Lung (tissue), 11 donors: ENCODE measurements at regions not wholly inside any gene's neighbourhood (a gene's known extent, or its start where the extent isn't known, plus 50 kb on each side); places are given as distances from the start of the nearest gene placed in this dataset.
A peak's percentile ranks its signal among the peaks of the same experiment; 100 is the strongest.
"Not testable (repeated sequence)": the region's sequence is repeated elsewhere in the genome, so short reads cannot be mapped to it uniquely, and the experiment has no call there.

Experiments
- ATAC-seq: fragments of 200-7000 bp; cut with Tn5 transposase; one replicate; pipeline ENCODE4 v1.9.1; 2020; ENCODE audit warnings: moderate number of reproducible peaks; ENCODE audit not compliant: insufficient read depth, low FRiP score
- DNase-seq, 3 donors: peaks; one replicate each; pipeline ENCODE4 v3.0.0-alpha.2; 2013 to 2017
- H3K27ac ChIP-seq, 2 donors: one replicate each; pipeline ENCODE4 v1.5.1; 2013; ENCODE audit warnings: mild to moderate bottlenecking in 2 of 2, moderate library complexity in 2 of 2, control low read depth in 1 of 2, inconsistent platforms in 1 of 2, low read depth in 1 of 2, low read length in 1 of 2
- H3K27me3 ChIP-seq, 3 donors: one replicate each; pipeline ENCODE4 v1.5.1; 2013; ENCODE audit warnings: low read length in 2 of 3; ENCODE audit not compliant: control insufficient read depth in 3 of 3, insufficient read depth in 3 of 3
- H3K36me3 ChIP-seq, 4 donors: one replicate each; pipeline ENCODE4 v1.5.1; 2013; ENCODE audit warnings: low read length in 4 of 4, mild to moderate bottlenecking in 1 of 4, moderate library complexity in 1 of 4; ENCODE audit not compliant: control insufficient read depth in 4 of 4, insufficient read depth in 4 of 4
- H3K4me1 ChIP-seq, 5 donors: one replicate each; pipeline ENCODE4 v1.5.1; 2013; ENCODE audit warnings: low read length in 5 of 5, mild to moderate bottlenecking in 2 of 5, moderate library complexity in 1 of 5; ENCODE audit not compliant: control insufficient read depth in 5 of 5, insufficient read depth in 5 of 5
- H3K4me3 ChIP-seq: one replicate; pipeline ENCODE4 v1.5.1; 2013; ENCODE audit warnings: mild to moderate bottlenecking, control low read depth, moderate library complexity
- H3K9ac ChIP-seq, 2 donors: one replicate each; pipeline ENCODE4 v1.5.1; 2013; ENCODE audit warnings: low read length in 2 of 2, control low read depth in 1 of 2; ENCODE audit not compliant: insufficient read depth in 1 of 2
- H3K9me3 ChIP-seq, 4 donors: one replicate each; pipeline ENCODE4 v1.5.1; 2013; ENCODE audit warnings: low read length in 3 of 4, mild to moderate bottlenecking in 1 of 4, moderate library complexity in 1 of 4; ENCODE audit not compliant: control insufficient read depth in 4 of 4, insufficient read depth in 3 of 4
- CTCF ChIP-seq: IDR thresholded peaks from 2 replicates; pipeline ENCODE4 v1.5.1; 2012; ENCODE audit warnings: mild to moderate bottlenecking; ENCODE audit errors: control extremely low read depth, extremely low read depth
- WGBS, 2 donors: extraction: QIAGEN DNeasy Blood & Tissue Kit; methylation state at CpG; one replicate each; pipeline ENCODE4 v1.1.7; 2013; 5-methylcytosine and 5-hydroxymethylcytosine counted together
- donor health status: control.
- donor health status: control.
- donor health status: Bipolar disorder and iron deficiency.
- donor health status: healthy.
- donor health status: DM: yes; HTN: yes; CAD: no.

GRCh38 chr1:115507901-115508300, 133.9 kb upstream of the VANGL1 start:
- 41 to 75% methylated on average over 6 of the region's 6 CpGs for WGBS, 2 donors
- H3K27ac ChIP-seq: no peak overlapping the region
- peak in 2 of 3 donors; percentile 70 to 85 for DNase-seq

DNA sequence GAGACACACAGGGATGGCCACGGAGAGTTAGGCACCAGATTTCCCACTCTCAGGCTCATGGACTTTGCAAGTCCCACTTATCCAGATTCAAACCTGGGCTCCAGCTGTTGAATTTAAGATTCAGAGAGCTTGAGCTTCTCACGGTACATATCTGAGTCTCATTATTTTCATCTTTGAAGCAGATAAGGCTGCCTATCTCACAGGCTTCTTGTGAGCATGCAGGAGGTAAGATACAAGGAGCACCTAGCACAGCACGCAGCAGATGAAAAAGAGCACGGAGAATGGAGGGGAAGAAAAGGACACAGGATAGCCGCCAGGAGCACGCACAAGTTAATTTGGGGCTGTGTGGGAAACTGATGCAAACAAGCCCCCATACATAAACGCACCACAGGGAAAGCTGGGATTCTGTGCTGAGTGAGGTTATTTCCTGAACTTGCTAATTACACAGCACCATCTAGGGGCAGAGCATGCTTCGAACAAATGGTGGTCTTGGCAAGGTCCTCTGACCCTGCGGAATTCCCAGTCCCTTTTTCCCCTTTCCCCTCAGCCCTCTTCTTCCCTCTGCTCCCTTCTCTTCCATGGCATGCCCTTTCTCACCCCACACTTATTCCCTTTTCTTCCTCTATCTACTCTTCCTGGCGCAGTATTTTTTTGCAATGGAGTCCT, 134.7 kb upstream of the VANGL1 start:
- ATAC-seq: no peak
- 40 to 41% methylated on average over 10 of the region's 10 CpGs for WGBS, 2 donors

More at GRCh38 chr1:115507901-115508300, 133.9 kb upstream of the VANGL1 start:
- no peak for TF ChIP-seq CTCF
- H3K4me3 ChIP-seq: no peak overlapping the region
- H3K9me3 ChIP-seq: peaks cover 0 to 6% (median 0%) of the 10 kb centered on the region in 4 donors
- peaks cover 0 to 3% (median 2%) of the 10 kb centered on the region in 3 donors for H3K27me3 ChIP-seq
- no peaks in the 10 kb centered on the region for H3K36me3 ChIP-seq
- H3K9ac ChIP-seq: no peak overlapping the region
- ATAC-seq: no peak
- H3K4me1 ChIP-seq: peaks cover 0 to 32% (median 5%) of the 10 kb centered on the region in 5 donors

GRCh38 chr1:115506518-115506917, 135.3 kb upstream of the VANGL1 start:
- Histone ChIP-seq H3K27ac (no peak overlapping the region), H3K9ac (no peak overlapping the region), H3K4me1 (peaks cover 0 to 32% (median 5%) of the 10 kb centered on the region in 5 donors), H3K27me3 (peaks cover 0 to 8% (median 8%) of the 10 kb centered on the region in 3 donors), H3K36me3 (no peaks in the 10 kb centered on the region), H3K4me3 (no peak overlapping the region), H3K9me3 (peaks cover 0 to 4% (median 0%) of the 10 kb centered on the region in 4 donors)
- ATAC-seq (no peak), DNase-seq (no peak)
- TF ChIP-seq CTCF: no peak
- 23 to 35% methylated on average over 8 of the region's 8 CpGs for WGBS, 2 donors

More for the DNA sequence above, 134.7 kb upstream of the VANGL1 start:
- Histone ChIP-seq H3K36me3 (no peaks in the 10 kb centered on the region), H3K9me3 (peaks cover 0 to 6% (median 0%) of the 10 kb centered on the region in 4 donors), H3K9ac (no peak overlapping the region), H3K4me1 (peaks cover 0 to 32% (median 5%) of the 10 kb centered on the region in 5 donors), H3K27me3 (peaks cover 0 to 3% (median 2%) of the 10 kb centered on the region in 3 donors), H3K4me3 (no peak overlapping the region), H3K27ac (no peak overlapping the region)
- no peak for TF ChIP-seq CTCF
- peak; percentile 46 to 78 (median 67) for DNase-seq

DNA sequence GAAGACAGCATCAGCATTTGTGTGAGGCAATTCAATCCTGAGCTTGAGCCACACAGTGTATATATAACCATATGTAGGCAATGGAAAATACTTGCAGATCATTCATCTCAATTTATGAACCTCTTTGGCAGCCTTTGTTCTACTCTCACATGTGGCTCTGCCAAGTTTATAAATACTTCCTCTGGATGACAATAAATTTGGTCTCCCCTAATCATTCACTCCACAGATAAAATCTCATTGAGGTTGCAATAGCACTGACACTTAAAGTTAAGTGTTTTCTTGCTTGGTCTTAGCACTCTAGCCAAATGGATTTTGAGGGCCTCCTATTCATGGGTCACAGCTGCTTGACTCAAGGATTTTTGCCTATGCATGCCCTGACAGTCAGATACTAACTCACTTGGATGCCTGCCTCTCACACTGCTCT, 136.6 kb upstream of the VANGL1 start:
- DNase-seq (peak; percentile 69 to 99 (median 99)), ATAC-seq (no peak)
- Histone ChIP-seq H3K36me3 (no peaks in the 10 kb centered on the region), H3K4me1 (peaks cover 0 to 32% (median 5%) of the 10 kb centered on the region in 5 donors), H3K9me3 (peaks cover 0 to 4% (median 0%) of the 10 kb centered on the region in 4 donors), H3K27ac (no peak overlapping the region), H3K4me3 (no peak overlapping the region), H3K27me3 (peaks cover 0 to 15% (median 11%) of the 10 kb centered on the region in 3 donors), H3K9ac (no peak overlapping the region)
- no peak for TF ChIP-seq CTCF

DNA sequence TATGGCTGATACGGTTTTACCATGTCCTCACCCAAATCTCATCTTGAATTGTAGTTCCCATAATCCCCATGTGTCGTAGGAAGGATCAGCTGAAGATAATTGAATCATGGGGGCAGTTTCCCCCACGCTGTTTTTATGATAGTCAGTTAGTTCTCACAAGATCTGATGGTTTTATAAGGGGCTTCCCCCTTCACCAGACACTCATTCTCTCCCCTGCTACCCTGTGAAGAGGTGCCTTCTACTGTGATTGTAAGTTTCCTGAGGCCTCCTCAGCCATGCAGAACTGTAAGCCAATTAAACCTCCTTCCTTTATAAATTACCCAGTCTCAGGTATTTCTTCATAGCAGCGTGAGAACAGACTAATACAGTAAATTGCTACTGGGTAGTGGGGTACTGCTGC, 139.6 kb upstream of the VANGL1 start:
- H3K4me3 ChIP-seq, H3K27ac ChIP-seq, H3K9me3 ChIP-seq, DNase-seq, H3K36me3 ChIP-seq, ATAC-seq, H3K9ac ChIP-seq: not testable (repeated sequence)
- Histone ChIP-seq H3K4me1 (peaks cover 0 to 19% (median 2%) of the 10 kb centered on the region in 5 donors), H3K27me3 (peaks cover 0 to 14% (median 11%) of the 10 kb centered on the region in 3 donors)
- 75 to 76% methylated on average over 4 of the region's 4 CpGs for WGBS, 2 donors
